Omental fat pad (tissue), 3 donors: ENCODE measurements at regions not wholly inside any gene's neighbourhood (a gene's known extent, or its start where the extent isn't known, plus 50 kb on each side); places are given as distances from the start of the nearest gene placed in this dataset.

Experiments used
- ATAC-seq: fragments of 150-250 bp; one replicate; pipeline ENCODE4 v1.9.1; 2016; ENCODE audit warnings: mild to moderate bottlenecking, moderate library complexity; ENCODE audit not compliant: low FRiP score
- DNase-seq: peaks from one replicate; pipeline ENCODE4 v3.0.0-alpha.2; 2019; ENCODE audit warnings: low spot score
- CTCF ChIP-seq, 3 donors: fragments of 450-650 bp; IDR thresholded peaks; one replicate each; pipeline ENCODE4 v1.5.1; 2016 to 2017; ENCODE audit warnings: antibody characterized with exemption in 3 of 3, mild to moderate bottlenecking in 3 of 3, moderate library complexity in 2 of 3

DNA sequence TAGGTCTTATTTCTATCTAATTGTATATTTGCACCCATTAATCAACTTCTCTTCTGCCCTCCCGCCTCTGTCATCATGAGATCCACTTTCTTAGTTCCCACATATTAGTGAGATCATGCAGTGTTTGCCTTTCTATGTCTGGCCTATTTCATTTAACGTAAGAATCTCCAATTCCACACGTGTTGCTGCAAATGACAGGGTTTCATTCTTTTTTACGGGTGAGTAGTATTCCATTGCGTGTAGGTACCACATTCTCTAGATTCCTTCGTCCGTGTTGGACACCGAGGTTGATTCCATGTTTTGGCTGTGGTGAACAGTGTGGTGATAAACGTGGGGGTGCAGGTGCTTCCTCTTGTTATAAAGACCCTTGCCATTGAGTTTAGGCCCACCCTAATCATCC is 64.7 kb upstream of the GSE1 start:
- no peak for ATAC-seq
- TF ChIP-seq CTCF (IDR thresholded peaks at IDR 0.05), result no peak
- no peak for DNase-seq

- no peak for DNase-seq
- no peak for TF ChIP-seq CTCF (IDR thresholded peaks at IDR 0.05)
- ATAC-seq, result no peak
These were observed 63.2 kb upstream of the GSE1 start for GRCh38 chr16:85549766-85550421.

DNA sequence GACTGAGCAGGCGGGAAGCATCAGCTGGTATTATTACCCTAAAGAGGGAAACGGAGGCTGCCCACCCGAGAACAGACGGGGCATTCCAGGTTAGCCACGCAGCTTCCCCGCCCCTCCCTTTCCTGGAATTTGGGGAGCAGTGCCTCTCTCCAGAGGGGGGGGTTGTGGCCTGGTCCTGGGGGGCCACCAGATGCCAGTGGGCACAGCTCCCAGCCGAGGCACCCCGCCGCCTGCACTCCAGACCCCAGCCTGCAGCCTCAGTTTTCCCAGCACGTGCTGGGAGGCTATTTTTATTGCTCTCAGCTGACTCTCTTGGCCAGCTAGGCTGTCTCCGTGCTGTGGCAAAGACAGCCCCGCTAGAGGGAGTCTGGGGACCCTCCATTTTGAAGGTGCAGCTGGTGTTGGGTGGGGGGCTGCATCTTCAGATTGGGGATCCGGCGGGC is 62.7 kb upstream of the GSE1 start:
- ATAC-seq, result no peak
- TF ChIP-seq CTCF (IDR thresholded peaks at IDR 0.05), result no peak
- DNase-seq, result no peak

DNA sequence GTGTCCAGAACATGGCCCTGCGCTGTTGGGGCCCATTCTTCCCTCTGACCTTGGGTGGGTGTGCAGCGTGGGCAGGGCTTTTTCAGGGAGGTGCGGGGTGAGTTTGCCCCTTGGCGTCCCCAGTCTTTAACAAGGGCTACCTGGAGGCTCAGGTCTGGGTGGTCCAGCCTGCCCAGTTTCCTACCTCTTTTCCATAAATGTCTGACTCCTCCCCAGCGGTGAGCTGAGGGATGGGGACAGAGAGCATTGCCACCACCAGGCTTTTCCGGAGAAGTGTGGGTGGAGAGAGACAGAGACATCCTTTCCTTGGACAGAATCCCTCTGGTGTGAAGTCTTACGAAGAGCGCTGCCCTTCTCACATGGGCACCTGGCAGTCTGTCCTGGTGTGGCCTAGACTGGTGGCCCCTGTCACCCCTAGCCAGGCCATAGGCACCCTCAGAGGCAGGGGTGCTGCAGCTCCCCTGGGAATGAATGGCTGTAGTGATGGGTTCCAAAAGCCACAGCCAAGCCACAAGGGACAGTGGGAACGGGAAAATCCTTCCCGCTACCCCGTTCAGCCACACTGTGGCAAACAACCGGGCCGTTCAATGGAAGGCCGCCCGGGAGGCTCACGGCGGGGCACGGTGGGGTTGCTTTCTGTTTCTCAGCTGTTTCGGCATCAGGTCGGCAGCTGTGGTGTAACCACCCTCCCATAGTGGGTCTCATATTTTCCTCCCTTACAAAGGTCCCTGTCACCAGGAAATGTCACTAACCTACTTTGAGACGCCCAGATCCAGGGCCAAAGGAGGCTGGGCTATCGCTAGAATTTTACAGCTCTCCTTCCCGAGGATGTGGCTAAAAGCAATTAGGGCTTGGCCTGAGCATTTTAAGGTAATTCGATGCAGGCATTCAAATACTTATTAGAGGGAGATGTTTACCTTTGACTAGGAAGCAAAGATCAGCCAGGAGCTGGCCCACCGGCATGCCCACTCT is 61.9 kb upstream of the GSE1 start:
- ATAC-seq, result no peak

GRCh38 chr16:85552980-85553435 is 60.1 kb upstream of the GSE1 start:
- no peak for TF ChIP-seq CTCF (IDR thresholded peaks at IDR 0.05)
- ATAC-seq, result no peak

More for the DNA sequence above, 61.9 kb upstream of the GSE1 start:
- no peak for TF ChIP-seq CTCF (IDR thresholded peaks at IDR 0.05)
- no peak for DNase-seq

GRCh38 chr16:85553436-85554113 is 59.5 kb upstream of the GSE1 start:
- ATAC-seq (peak; percentile 49), DNase-seq (no peak)
- TF ChIP-seq CTCF (IDR thresholded peaks at IDR 0.05), result no peak

More at GRCh38 chr16:85552980-85553435, 60.1 kb upstream of the GSE1 start:
- DNase-seq, result no peak
